BLaER1 treated with 17β-estradiol and CSF1 and Interleukin-3, amounts not matched to agents 10 nM and 100 nM (cell line): ENCODE measurements at regions not wholly inside any gene's neighbourhood (a gene's known extent, or its start where the extent isn't known, plus 50 kb on each side); places are given as distances from the start of the nearest gene placed in this dataset.
A peak's percentile ranks its signal among the peaks of the same experiment; 100 is the strongest.

Source experiments
- H3K27ac ChIP-seq, 11 experiments: shearing (Covaris generic); formaldehyde crosslinking; 2 replicates each; pipeline ENCODE4 v1.8.1; 2022
- H3K27me3 ChIP-seq, 11 experiments: shearing (Covaris generic); formaldehyde crosslinking; 2 replicates each; pipeline ENCODE4 v1.8.1; 2022
- H3K36me3 ChIP-seq, 11 experiments: shearing (Covaris generic); formaldehyde crosslinking; 2 replicates each; pipeline ENCODE4 v1.8.1; 2022
- H3K4me1 ChIP-seq, 10 experiments: shearing (Covaris generic); formaldehyde crosslinking; 2 replicates each; pipeline ENCODE4 v1.8.1; 2022
- H3K4me2 ChIP-seq, 11 experiments: shearing (Covaris generic); formaldehyde crosslinking; 2 replicates each; pipeline ENCODE4 v1.8.1; 2022
- H3K4me3 ChIP-seq, 10 experiments: shearing (Covaris generic); formaldehyde crosslinking; 2 replicates each; pipeline ENCODE4 v1.8.1; 2022
- H3K9ac ChIP-seq, 11 experiments: shearing (Covaris generic); formaldehyde crosslinking; 2 replicates each; pipeline ENCODE4 v1.8.1; 2022
- H3K9me3 ChIP-seq, 11 experiments: shearing (Covaris generic); formaldehyde crosslinking; replicated peaks in 1 of 11; 2 replicates each; pipeline ENCODE4 v1.8.1; 2022
- H4K20me1 ChIP-seq, 11 experiments: shearing (Covaris generic); formaldehyde crosslinking; 2 replicates each; pipeline ENCODE4 v1.8.1; 2022
- Cebpa-rat ChIP-seq, 11 experiments: shearing (Covaris generic); IDR thresholded peaks; 2 replicates each; pipeline ENCODE4 v1.8.1; 2022

DNA sequence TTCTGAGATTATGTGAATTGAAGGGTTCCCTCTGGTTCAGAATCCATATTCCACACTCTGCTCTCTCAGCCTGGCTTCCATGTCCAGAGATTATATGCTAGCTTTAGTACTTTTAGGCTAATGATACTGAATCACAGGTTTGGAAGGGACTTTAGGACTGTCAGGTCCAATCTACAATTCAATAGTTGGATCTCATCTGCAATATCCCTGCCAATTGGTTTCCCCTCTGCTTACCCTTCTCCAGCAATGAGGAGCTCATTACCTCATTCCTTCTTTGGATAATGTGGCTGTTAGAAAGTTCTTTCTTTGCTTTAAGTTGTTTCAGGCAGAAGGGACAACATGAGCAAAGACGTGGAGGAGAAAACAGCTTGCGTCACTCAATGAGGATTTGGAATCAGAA lies 245.3 kb downstream of the PLPP3 start:
- H3K9me3 ChIP-seq: no peaks in the 10 kb centered on the region
- H3K9ac ChIP-seq: no peak overlapping the region
- H3K4me1 ChIP-seq: peaks cover 0 to 15% (median 0%) of the 10 kb centered on the region in 10 experiments; a peak in 4 of 20 replicates
- H3K27ac ChIP-seq: no peak overlapping the region
- H3K36me3 ChIP-seq: no peaks in the 10 kb centered on the region
- H3K4me3 ChIP-seq: no peak overlapping the region
- no peak for TF ChIP-seq Cebpa-rat (IDR thresholded peaks at IDR 0.05)
- H4K20me1 ChIP-seq: no peaks in the 10 kb centered on the region
- H3K4me2 ChIP-seq: no peak overlapping the region
- peaks cover 0 to 5% (median 0%) of the 10 kb centered on the region in 11 experiments; a peak in 1 of 22 replicates for H3K27me3 ChIP-seq

DNA sequence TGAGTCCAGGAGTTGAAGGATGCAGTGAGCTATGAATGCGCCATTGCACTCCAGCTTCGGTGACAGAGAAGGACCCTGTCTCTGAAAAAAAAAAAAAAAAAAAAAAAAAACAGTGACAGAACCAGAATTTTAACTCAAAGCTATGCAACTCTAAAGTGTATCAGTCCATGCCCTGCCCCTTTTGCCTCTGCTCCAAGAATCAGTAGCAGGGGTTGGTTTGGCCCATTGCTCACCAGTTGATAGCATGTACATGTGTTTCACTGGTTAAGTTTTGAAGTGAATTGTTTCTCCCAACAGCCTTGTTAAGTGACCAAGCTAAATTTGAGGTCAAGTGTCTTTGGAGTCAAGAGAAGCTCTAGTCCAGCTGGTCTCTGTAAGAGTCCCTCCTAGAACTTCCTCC lies 245.9 kb downstream of the PLPP3 start:
- Histone ChIP-seq H3K4me3 (no peak overlapping the region), H3K9me3 (no peaks in the 10 kb centered on the region), H3K9ac (no peak overlapping the region), H3K36me3 (no peaks in the 10 kb centered on the region), H4K20me1 (no peaks in the 10 kb centered on the region), H3K4me1 (peaks cover 0 to 21% (median 1%) of the 10 kb centered on the region in 10 experiments; a peak in 4 of 20 replicates), H3K4me2 (no peak overlapping the region), H3K27me3 (peaks cover 0 to 5% (median 0%) of the 10 kb centered on the region in 11 experiments; a peak in 1 of 22 replicates), H3K27ac (no peak overlapping the region)
- TF ChIP-seq Cebpa-rat (IDR thresholded peaks at IDR 0.05): no peak

DNA sequence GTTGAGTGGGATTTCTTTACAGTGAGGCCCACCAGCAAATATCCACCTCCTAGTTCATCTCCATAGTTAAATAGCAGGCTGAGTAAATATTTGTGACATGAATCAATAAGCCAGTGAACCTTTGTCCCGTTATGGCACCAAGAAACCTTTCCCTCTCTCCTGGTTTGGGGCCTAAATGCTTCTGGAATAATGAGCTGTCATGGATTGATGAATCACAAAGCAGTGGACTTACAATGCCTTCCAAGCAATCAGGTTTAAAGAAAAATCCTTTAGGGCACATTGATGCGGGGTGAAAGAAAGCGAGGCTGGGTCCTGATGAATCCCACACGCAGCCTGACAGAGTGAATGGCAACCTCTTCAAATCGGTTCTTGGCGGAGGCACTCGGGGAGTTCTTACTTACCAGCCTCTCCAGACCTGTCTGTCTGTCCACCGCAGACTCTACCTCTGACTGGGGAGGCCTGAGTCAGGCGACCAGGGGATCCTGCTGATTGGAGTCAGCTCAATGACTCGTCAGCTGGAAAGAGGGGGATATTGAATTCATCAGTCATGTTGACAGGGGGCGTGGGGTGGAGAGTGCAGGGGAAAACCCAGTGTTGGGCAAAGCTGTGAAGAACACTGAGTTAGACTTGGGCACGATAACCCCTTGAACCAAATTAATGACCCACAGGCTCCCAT lies 247.3 kb downstream of the PLPP3 start:
- no peak overlapping the region for H3K4me2 ChIP-seq
- H3K27ac ChIP-seq: no peak overlapping the region
- no peaks in the 10 kb centered on the region for H3K36me3 ChIP-seq

DNA sequence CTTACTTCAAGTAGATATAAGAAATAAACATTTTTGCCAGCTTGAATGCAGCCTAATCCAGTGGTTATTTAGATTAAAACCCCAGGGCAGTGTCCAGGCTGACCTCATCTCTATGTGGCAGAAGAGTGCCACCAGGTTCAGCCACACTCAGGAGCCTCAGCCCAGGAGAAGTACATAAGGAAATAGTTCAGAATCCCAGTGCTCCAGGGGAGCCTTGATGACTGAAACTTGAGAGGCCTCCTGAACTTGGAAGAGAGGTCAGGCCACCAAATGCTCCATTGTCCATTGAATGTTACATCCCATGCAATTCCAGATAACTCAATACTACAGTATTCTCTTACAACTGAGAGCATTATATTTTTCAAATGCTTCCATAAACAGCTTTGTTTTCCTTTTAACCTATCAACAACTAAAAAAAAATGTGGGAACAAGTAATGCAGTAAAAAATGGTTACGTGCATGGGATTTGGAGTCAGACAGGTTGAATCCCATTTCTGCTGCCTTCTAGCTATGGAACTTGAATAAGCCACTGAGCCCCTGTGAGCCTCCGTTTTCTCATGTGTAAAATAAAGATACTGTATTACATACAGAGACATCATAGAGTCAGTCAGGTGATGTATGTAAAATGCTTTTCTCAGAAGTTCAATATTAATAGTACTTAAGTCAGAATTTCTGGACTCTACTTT lies 248.0 kb downstream of the PLPP3 start:
- no peak overlapping the region for H3K4me2 ChIP-seq
- no peaks in the 10 kb centered on the region for H3K9me3 ChIP-seq
- TF ChIP-seq Cebpa-rat (IDR thresholded peaks at IDR 0.05): no peak
- no peak overlapping the region for H3K9ac ChIP-seq
- peaks cover 0 to 5% (median 0%) of the 10 kb centered on the region in 11 experiments; a peak in 1 of 22 replicates for H3K27me3 ChIP-seq
- H3K27ac ChIP-seq: no peak overlapping the region
- no peak overlapping the region for H3K4me3 ChIP-seq
- H3K4me1 ChIP-seq: peaks cover 0 to 24% (median 1%) of the 10 kb centered on the region in 10 experiments; a peak in 4 of 20 replicates
- H4K20me1 ChIP-seq: no peaks in the 10 kb centered on the region
- H3K36me3 ChIP-seq: no peaks in the 10 kb centered on the region

More for the DNA sequence above, 247.3 kb downstream of the PLPP3 start:
- Histone ChIP-seq H3K9me3 (no peaks in the 10 kb centered on the region), H3K9ac (no peak overlapping the region), H3K4me1 (peaks cover 0 to 24% (median 1%) of the 10 kb centered on the region in 10 experiments; a peak in 4 of 20 replicates), H3K4me3 (no peak overlapping the region), H4K20me1 (no peaks in the 10 kb centered on the region), H3K27me3 (peaks cover 0 to 5% (median 0%) of the 10 kb centered on the region in 11 experiments; a peak in 1 of 22 replicates)
- no peak for TF ChIP-seq Cebpa-rat (IDR thresholded peaks at IDR 0.05)

DNA sequence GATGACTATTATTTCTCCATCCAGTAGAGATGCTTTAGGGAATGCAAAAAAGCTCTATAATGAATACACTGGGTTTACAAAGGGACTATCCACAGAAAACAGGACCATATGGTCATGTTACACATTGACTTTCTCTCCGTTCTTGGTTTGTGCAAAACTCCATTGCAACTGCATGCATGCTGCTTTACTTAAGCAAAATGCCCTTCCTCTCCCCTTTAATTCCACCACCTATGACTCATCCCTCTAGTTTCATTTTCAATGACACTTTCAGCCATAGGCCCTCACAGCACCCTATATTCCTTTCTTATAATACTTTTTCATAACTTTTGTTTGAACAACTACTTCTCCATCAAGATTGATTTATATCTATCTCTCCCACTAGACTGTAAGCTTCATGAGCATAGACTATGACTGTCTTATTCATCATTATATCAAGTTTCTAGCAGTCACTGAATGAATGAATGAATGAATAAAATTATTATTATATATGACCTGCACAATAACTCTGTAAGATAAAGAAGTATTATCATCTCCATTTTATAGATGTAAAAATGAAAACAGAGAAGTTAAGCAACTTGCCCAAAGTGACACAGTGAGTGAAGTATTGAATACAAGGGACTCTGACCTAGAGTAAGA lies 248.9 kb downstream of the PLPP3 start:
- Histone ChIP-seq H3K4me3 (no peak overlapping the region), H4K20me1 (no peaks in the 10 kb centered on the region), H3K27me3 (peaks cover 0 to 5% (median 0%) of the 10 kb centered on the region in 11 experiments; a peak in 1 of 22 replicates), H3K9me3 (no peaks in the 10 kb centered on the region), H3K9ac (no peak overlapping the region), H3K27ac (no peak overlapping the region), H3K4me1 (peaks cover 0 to 24% (median 1%) of the 10 kb centered on the region in 10 experiments; a peak in 4 of 20 replicates), H3K36me3 (no peaks in the 10 kb centered on the region), H3K4me2 (peak overlapping the region in 2 of 11 experiments; percentile 10 to 26; a peak in 1 of 22 replicates)
- TF ChIP-seq Cebpa-rat (IDR thresholded peaks at IDR 0.05): no peak

DNA sequence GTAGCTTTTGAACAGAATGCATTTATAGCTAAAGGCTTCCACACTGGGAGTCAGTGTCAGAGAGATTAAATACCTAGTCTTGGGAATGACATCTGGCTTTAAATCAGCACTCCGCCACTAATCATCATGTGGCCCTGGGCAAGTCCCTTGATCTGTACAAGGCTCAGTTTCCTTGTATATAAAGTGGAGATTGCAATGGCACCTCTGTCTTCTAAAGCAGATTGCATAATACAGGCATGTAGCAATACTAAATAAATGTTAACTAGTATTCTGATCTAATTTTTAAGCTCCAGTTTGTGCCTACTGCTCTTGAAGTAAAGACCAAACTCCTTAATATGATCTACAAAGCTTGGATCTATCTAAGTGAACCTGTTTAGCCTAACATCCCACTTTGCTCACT lies 249.4 kb downstream of the PLPP3 start:
- Histone ChIP-seq H3K4me2 (peak overlapping the region in 2 of 11 experiments; percentile 10 to 26; a peak in 2 of 22 replicates), H3K27me3 (peaks cover 0 to 5% (median 0%) of the 10 kb centered on the region in 11 experiments; a peak in 1 of 22 replicates), H3K4me3 (no peak overlapping the region), H3K36me3 (no peaks in the 10 kb centered on the region), H3K9me3 (no peaks in the 10 kb centered on the region), H4K20me1 (no peaks in the 10 kb centered on the region), H3K9ac (no peak overlapping the region), H3K27ac (no peak overlapping the region), H3K4me1 (peaks cover 0 to 24% (median 1%) of the 10 kb centered on the region in 10 experiments; a peak in 4 of 20 replicates)
- no peak for TF ChIP-seq Cebpa-rat (IDR thresholded peaks at IDR 0.05)

DNA sequence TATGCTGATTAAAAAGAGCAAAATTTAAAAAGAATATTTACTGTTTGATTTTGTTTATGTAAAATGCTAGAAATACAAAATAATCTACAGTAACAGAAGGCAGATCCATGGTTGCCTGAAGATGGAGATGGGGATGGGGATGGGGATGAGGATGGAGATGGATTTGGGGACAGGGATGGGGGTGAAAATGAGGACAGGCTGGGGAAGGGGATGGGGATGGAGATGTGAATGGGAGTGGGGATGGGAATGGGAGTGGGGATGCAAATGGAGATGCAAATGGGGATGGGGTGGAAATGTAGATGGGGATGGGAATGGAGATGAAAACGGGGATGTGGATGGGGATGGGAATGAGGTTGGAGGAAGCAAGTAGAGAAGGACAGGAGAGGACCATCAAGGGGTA lies 252.2 kb downstream of the PLPP3 start:
- Histone ChIP-seq H3K36me3 (no peaks in the 10 kb centered on the region), H3K4me3 (no peak overlapping the region), H3K4me1 (peaks cover 0 to 24% (median 1%) of the 10 kb centered on the region in 10 experiments; a peak in 4 of 20 replicates), H3K27ac (no peak overlapping the region), H3K4me2 (no peak overlapping the region), H4K20me1 (no peaks in the 10 kb centered on the region), H3K27me3 (no peaks in the 10 kb centered on the region), H3K9ac (no peak overlapping the region), H3K9me3 (no peaks in the 10 kb centered on the region)
- TF ChIP-seq Cebpa-rat (IDR thresholded peaks at IDR 0.05): no peak

DNA sequence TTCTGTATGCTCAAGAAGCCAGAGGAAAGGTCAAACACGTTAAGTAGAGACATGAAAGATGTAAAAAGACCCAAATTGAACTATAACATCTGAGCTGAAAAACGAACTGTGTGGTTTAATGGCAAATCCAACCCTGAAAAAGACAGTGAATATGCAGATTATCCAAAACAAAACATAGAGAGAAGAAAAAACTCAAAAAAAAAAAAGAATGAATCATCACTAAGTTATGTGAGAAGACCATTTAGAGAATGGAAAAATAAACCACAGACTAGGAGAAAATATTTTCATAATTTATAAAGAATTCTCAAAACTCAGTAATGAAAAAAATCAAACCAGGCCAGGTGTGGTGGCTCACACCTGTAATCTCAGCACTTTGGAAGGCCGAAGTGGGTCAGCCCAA lies 253.3 kb downstream of the PLPP3 start:
- H3K4me2 ChIP-seq: no peak overlapping the region
- H3K27me3 ChIP-seq: no peaks in the 10 kb centered on the region
- H3K9ac ChIP-seq: no peak overlapping the region
- H3K9me3 ChIP-seq: no peaks in the 10 kb centered on the region
- no peaks in the 10 kb centered on the region for H3K36me3 ChIP-seq
- H3K27ac ChIP-seq: no peak overlapping the region
- H4K20me1 ChIP-seq: no peaks in the 10 kb centered on the region
- H3K4me3 ChIP-seq: no peak overlapping the region
- no peak for TF ChIP-seq Cebpa-rat (IDR thresholded peaks at IDR 0.05)
- peaks cover 0 to 24% (median 1%) of the 10 kb centered on the region in 10 experiments; a peak in 4 of 20 replicates for H3K4me1 ChIP-seq

DNA sequence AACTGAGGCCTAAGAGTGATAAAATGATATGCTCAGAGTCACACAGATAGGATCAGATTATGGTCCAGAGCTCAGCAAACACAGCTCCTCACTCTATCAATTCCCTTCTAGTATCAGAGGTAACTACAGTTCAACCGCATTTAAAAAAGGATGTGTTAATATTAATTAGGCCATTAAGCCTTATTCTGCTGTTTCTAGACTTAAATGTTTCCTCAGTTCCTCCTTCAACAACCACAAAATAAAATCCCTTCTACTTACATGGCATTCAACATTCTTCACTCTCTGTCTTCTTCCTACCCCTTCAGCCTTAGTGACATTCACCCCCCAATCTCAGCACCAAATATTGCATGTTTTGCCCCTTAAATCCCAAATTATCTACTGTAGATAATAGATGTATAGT lies 254.9 kb downstream of the PLPP3 start:
- Histone ChIP-seq H3K9ac (no peak overlapping the region), H3K27me3 (0 out of 22 replicates have a peak, but pooled peaks cover 0 to 13% (median 0%) of the 10 kb centered on the region in 11 experiments), H3K27ac (no peak overlapping the region), H3K36me3 (no peaks in the 10 kb centered on the region), H4K20me1 (no peaks in the 10 kb centered on the region), H3K9me3 (no peaks in the 10 kb centered on the region), H3K4me3 (no peak overlapping the region), H3K4me1 (peaks cover 0 to 11% (median 1%) of the 10 kb centered on the region in 10 experiments; a peak in 4 of 20 replicates), H3K4me2 (no peak overlapping the region)
- no peak for TF ChIP-seq Cebpa-rat (IDR thresholded peaks at IDR 0.05)
